ENCODE measurements at regions not wholly inside any gene's neighbourhood (a gene's known extent, or its start where the extent isn't known, plus 50 kb on each side); places are given as distances from the start of the nearest gene placed in this dataset.

DNA sequence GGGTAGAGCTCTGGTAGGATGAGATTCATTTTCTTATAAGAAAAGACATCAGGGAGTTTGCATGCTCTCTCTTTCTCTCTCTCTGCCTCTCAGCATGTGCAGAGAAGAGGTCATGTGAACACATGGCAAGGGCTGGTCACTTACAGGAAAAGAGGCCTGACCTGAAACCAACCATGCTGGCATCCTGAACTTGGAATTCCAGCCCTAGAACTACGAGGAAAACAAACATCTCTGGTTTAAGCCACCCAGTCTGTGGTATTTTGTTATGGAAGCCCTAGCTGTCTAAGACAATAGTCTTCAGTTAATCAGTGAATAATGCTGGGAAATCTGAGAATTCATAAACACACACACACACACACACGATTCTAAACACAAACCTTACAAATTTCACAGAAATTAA lies 1104.2 kb upstream of the LRRN3 start (continued):
- TF ChIP-seq PRDM15 (CRISPR knock-in tag; IDR thresholded peaks at IDR 0.05) (no peak), NBN (IDR thresholded peaks at IDR 0.05) (no peak), JUND (IDR thresholded peaks at IDR 0.05; ENCODE audit: low read depth, low read length) (no peak), ZBTB4 (CRISPR knock-in tag; IDR thresholded peaks at IDR 0.05) (no peak), SMC3 (IDR thresholded peaks at IDR 0.05; ENCODE audit: borderline replicate concordance, low read length) (no peak)

- no peak overlapping the region for H3K9ac ChIP-seq (ENCODE audit: control insufficient read depth, insufficient read depth, low read length)
- no peaks in the 10 kb centered on the region for H3K9me3 ChIP-seq (replicated peaks; ENCODE audit: control insufficient read depth, insufficient read depth, low read length)
- ChIA-PET RAD21 (ENCODE audit: unreplicated experiment) (no interaction called here), CTCF (no interaction called here), SMC1A (ENCODE audit: uncharacterized antibody, unreplicated experiment) (no interaction called here), POLR2A (no interaction called here)
- BruUV-seq (replicated peaks) = no TSS peak
- no peaks in the 10 kb centered on the region for H3K36me3 ChIP-seq (ENCODE audit: control insufficient read depth in 2 of 2, insufficient read depth in 2 of 2, low read length in 1 of 2)
- in situ Hi-C loops (cut with MboI) = no loop called here
- H3K27ac ChIP-seq (ENCODE audit: control insufficient read depth, insufficient read depth) = no peak overlapping the region
- no peaks in the 10 kb centered on the region for H4K20me1 ChIP-seq (ENCODE audit: control insufficient read depth, insufficient read depth)
- H3K27me3 ChIP-seq (replicated peaks in 1 of 2; ENCODE audit: control insufficient read depth in 2 of 2, insufficient read depth in 2 of 2, low read length in 1 of 2) = no peaks in the 10 kb centered on the region
- H3K4me3 ChIP-seq = no peak overlapping the region
- H3K4me1 ChIP-seq (ENCODE audit: control insufficient read depth, insufficient read depth, low read length) = no peaks in the 10 kb centered on the region
- intact Hi-C loops (cut with micrococcal nuclease; ENCODE audit: unreplicated experiment) = no loop called here
- H3K4me2 ChIP-seq (ENCODE audit: control insufficient read depth, insufficient read depth) = no peak overlapping the region
- TF ChIP-seq MEF2B (IDR thresholded peaks at IDR 0.05; ENCODE audit: partially characterized antibody, poor library complexity, severe bottlenecking) (no peak), TCF12 (IDR thresholded peaks at IDR 0.05; ENCODE audit: low read depth, low read length) (no peak), ESRRA (IDR thresholded peaks at IDR 0.05; ENCODE audit: low read length) (no peak), ZNF24 (IDR thresholded peaks at IDR 0.05) (no peak), LARP7 (IDR thresholded peaks at IDR 0.05) (no peak), E2F8 (IDR thresholded peaks at IDR 0.05; ENCODE audit: low read depth, partially characterized antibody) (no peak), NRF1 (conservative IDR thresholded peaks at IDR 0.05; ENCODE audit: low read depth, low read length) (no peak), FOS (IDR thresholded peaks at IDR 0.05; ENCODE audit: borderline replicate concordance, extremely low read depth, insufficient read length) (no peak), YBX1 (IDR thresholded peaks at IDR 0.05) (no peak), WRNIP1 (IDR thresholded peaks at IDR 0.05; ENCODE audit: borderline replicate concordance, low read depth, low read length) (no peak), CBFB (IDR thresholded peaks at IDR 0.05; ENCODE audit: low read depth) (no peak), ZNF274 (IDR thresholded peaks at IDR 0.05; ENCODE audit: insufficient read depth, insufficient read length) (no peak)
- no peak overlapping the region for H2AFZ ChIP-seq (ENCODE audit: control insufficient read depth, low read depth, low read length)
- DNase-seq (ENCODE audit: low read depth, low spot score) (no peak), FAIRE-seq (no peak), ATAC-seq (no peak)
- no peaks in the 10 kb centered on the region for H3K79me2 ChIP-seq (ENCODE audit: control insufficient read depth, insufficient read depth, low read length)
- WGBS (ENCODE audit: insufficient coverage, insufficient replicate concordance, low lambda C conversion rate, missing lambda C conversion rate) = 0% methylated on average over 1 of the region's 1 CpG
Measured at GRCh38 chr7:109996411-109996810, 1094.5 kb upstream of the LRRN3 start.
